HG02981 (cell line): ENCODE measurements at regions not wholly inside any gene's neighbourhood (a gene's known extent, or its start where the extent isn't known, plus 50 kb on each side); places are given as distances from the start of the nearest gene placed in this dataset.
"Not testable (repeated sequence)": the region's sequence is repeated elsewhere in the genome, so short reads cannot be mapped to it uniquely, and the experiment has no call there.

Experiments used
- ATAC-seq: cut with Tn5 transposase; IDR thresholded peaks from one replicate; pipeline ENCODE4 v1.9.1; 2021; ENCODE audit warnings: mild to moderate bottlenecking, moderate library complexity; ENCODE audit not compliant: unreplicated experiment

DNA sequence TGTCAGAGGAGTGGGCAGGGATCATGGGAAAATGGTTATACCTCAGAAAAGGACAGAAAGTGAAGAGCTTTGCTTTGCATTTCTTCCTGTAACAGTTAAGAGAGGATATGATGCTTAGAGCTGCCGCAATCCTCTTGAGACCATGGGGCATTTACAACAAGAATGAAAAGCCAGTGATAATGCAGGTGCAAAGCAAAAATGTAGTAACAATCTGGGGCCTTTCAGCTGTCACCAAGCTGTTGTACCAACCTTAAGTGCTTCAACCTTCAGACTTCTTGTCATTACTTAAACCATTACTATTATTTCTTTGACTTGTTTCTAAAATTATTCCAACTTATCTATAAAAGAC lies 1337.6 kb downstream of the RPIA start:
- ATAC-seq, result not testable (repeated sequence)

DNA sequence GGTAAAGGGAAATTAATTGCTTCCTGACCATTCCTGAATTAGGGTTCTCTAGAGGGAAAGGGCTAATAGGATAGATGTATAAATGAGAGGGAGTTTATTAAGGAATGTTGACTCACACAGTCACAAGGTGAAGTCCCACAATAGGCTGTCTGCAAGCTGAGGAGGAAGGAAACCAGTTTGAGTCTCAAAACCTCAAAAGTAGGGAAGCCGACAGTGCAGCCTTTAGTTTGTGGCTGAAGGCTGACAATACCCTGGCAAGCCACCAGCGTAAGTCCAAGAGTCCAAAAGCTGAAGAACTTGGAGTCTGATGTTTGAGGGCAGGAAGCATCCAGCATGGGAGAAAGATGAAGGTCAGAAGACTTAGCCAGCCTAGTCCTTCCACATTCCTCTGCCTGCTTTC lies 1340.8 kb downstream of the RPIA start:
- ATAC-seq, result not testable (repeated sequence)

DNA sequence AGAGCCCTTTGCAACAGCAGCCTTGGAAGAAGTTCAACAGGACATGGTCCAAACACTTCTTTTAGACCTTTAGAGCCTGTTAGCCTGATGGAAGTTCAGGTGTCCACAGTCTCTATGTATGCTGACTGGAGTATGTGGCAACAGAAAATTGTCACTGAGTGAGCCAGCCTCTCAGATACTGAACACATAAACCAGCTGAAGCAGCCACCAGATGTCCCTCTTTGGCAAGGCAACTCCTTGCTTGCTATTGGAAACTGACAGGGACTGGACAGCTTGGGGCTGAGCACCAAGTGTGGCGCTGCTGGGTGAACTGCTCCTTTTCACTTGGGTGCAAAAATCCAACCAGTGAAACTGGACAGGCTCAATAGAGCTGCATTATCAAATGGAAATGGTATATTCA lies 1344.9 kb downstream of the RPIA start:
- not testable (repeated sequence) for ATAC-seq

DNA sequence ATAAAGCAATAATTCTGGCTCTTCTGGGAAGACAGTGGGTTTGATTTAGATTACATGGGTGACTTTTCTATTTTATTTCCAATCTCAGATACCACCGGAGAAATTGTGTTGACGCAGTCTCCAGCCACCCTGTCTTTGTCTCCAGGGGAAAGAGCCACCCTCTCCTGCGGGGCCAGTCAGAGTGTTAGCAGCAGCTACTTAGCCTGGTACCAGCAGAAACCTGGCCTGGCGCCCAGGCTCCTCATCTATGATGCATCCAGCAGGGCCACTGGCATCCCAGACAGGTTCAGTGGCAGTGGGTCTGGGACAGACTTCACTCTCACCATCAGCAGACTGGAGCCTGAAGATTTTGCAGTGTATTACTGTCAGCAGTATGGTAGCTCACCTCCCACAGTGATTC lies 1347.6 kb downstream of the RPIA start:
- not testable (repeated sequence) for ATAC-seq

DNA sequence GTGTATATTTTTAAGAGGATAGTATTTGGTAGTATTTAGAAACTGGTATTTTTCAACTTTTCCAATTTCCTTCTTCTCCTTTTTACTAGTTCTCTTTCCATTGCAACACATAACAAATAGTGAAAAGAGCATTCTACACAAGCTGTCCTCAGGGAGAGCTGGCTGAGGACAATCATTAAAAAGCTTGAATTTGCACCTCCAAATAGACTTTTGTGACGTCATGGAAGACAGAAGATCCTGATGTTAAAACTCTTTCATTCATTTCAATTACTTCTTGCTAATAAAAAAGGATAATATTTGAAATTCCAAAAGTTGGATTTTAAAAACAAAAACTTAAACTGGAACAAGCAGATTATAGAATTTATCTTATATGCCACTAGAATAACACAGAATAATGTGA lies 1356.3 kb downstream of the RPIA start:
- ATAC-seq, result not testable (repeated sequence)

DNA sequence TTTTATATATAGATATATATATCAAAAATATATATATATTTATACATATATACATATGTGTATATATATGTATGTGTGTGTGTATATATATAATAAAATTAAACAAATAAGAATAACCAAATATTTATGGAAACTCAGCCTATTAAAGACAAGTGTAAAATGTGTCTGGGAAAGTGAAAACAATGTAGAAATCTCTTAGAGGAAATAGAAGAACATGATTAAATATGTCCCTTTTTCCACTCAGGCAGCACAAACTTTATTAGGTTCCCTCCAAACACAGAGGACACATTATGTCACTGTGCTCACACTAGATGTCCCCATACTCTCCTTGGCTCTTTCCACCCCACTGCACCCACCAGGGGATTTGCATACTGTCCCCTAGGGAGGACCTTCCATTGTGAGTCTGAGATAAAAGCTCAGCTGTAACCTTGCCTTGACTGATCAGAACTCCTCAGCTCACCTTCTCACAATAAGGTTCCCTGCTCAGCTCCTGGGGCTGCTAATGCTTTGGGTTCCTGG lies 1360.7 kb downstream of the RPIA start:
- ATAC-seq, result not testable (repeated sequence)

DNA sequence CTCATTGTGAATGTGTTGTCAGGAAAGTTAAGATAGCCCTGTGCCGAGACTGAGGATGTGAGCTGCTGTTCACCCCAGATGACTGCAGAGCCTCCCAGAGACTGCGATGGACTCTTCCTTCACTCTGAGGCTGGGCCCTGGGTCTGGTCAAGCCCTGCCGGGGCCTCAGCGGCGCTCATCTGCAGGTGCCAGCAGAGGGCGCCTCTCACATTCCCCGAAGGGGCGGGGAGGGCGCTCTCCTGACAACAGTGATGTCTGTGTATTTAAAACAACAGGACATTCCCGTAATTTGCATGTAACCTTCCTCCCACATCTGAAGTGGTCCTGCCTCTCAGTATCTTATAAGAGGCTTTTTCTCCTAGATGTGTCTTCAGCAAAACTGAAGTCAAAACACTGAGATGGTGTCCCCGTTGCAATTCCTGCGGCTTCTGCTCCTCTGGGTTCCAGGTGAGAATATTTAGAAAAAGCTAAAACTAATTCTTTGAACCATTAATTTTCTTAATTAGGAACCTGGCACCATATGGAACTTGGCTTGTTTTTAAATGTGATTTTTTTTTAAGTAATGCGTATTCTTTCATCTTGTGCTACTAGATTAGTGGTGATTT lies 1377.9 kb downstream of the RPIA start:
- peak; percentile 61 for ATAC-seq

DNA sequence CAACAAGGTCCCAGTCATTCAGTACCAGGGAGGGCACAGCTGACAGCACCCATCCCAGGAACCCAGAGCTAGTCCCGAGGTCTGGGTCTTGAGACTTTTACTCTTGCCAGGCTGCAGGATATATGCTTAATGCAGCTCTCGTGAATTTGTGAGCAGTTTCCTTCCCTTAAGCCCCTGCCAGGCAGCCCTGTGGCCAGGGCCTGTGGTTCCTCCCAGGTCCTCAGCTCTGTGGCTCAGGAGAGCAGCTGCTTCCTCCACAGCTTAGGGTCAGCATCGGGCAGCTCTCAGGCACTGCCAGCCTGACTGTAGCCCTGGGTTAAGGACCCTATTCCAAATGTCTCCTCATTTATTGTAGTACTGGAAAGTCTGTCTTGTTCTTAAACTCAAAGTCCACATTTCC lies 1384.8 kb downstream of the RPIA start:
- ATAC-seq, result no peak

DNA sequence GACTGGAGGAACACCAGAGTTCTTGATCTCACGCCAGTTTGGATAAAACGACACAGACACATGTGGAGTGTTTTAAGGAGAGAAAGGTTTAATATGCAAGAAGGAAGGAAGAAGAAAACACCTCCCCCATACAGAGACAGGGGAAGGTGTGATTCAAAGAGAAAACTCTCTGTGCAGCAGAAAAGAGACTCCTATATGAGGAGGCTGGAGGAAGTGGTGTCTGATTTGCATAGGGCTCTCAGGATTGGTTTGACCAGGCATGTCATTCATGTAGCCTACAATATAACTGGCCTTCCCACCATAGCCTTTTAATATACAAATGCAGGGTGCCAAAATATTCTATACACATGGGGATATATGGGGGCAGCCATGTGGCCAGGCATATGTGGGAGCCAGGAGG lies 1386.5 kb downstream of the RPIA start:
- ATAC-seq, result no peak

DNA sequence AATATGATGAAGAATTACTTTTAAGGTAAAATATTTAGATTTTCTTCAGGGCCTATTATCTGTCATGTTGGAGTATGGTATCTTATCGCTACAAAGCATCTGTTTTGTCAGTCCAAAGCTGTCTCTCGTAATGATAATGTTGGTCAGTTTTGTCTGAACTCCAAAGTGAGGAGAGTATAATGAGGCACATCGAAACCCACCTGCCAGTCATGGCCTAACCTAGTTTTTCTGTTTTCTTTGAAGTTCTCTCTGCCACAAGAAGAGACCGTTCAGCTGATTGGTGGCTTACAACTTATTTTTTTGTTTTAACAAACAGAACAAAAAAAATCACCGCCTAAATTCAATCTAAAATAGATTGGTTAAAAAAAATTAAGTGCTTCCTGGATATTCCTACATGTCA lies 1387.9 kb downstream of the RPIA start:
- ATAC-seq, result no peak

DNA sequence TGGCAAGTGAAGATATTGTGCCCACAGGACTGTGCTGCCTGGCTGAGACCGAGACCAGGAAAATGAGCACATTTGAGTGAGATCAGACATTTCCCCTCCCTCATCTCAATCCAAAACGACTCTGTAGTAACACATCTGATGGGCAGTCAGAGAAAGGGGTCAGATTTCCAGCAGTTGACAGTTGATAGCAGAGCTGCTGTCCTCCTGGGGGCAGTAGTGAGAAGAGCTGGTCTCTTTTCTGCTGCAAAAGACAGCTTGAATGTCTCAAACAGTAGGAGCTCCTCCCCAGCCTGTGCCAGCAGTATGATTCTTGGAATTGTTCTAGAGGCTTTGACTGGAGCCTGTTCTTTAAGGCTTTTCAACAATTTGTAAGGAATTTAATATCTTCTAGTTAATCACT lies 1396.3 kb downstream of the RPIA start:
- not testable (repeated sequence) for ATAC-seq

DNA sequence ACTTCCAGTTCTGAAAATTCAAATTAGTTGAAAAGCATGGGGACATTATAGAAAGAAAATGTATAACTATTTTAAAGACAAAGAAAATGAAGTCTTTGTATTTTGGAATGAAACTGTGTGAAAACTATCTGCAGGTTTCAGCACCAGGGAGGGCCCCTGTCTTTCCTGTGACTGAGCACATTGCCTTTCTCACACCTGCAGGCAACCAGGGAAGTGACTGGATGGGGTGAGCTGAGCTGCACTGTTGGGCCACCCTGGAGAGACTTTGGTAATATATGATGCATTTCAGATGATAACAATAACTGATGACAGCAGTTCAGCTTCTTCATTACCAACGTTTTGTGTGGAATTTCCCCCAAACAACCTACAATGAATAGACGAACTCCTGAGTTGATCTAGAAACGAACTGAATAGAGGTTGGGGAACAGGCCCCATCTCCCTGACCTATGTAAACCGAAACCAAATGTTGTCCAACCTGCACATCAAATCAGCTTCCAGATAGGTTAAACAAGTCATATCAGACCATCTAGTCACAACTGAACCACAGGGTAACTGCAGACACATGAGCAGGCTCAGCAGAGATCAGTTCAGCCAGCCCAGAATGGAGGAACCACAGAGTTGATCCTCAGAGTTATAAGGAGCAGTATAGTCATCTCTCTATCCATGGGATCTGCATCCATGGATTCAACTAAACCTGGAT lies 1402.2 kb downstream of the RPIA start:
- ATAC-seq, result not testable (repeated sequence)

DNA sequence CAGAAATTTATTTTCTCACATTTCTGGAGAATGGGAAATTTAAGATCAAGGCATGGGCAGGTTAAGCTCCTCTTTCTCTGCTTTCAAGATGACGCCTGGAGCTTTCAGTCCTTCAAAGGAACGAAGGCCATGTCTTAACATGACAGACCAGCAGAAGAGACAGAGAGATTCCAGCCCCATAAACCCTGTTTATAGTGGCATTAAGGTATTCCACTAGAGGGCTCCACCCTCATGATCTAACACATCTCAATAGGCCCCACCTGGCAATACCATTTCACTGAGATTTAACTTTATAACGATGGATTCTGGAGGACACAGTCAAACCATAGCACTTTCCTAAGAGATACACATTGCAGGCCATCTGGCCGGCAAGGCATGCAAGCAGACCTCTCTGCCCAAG lies 1406.1 kb downstream of the RPIA start:
- not testable (repeated sequence) for ATAC-seq

DNA sequence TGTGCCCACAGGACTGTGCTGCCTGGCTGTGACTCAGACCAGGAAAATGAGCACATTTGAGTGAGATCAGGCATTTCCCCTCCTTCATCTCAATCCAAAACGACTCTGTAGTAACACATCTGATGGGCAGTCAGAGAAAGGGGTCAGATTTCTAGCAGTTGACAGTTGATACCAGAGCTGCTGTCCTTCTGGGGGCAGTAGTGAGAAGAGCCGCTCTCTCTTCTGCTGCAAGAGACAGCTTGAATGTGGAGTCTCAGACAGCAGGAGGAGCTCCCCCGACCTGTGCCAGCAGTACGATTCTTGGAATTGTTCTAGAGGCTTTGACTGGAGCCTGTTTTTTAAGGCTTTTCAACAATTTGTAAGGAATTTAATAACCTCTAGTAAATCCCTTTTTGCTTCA lies 1413.7 kb downstream of the RPIA start:
- not testable (repeated sequence) for ATAC-seq

DNA sequence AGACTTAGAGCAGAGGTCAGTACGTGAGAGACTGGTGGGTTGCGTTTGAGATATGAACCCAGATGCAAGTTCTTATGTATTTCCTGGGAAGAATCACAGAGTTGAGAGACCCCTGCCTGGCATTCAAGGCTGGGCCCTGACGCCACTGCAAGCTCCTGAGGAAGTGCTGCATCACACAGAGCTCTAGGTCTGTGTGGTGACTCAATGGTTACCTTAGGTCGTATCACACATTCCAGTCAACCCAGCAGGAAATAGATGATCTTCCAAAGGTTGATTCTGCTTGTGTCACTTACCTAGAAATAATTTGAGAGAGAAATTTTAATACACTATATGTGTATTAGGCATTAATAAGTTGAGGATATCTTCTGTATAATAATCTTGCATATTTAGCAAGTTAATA lies 1431.9 kb downstream of the RPIA start:
- ATAC-seq, result not testable (repeated sequence)

DNA sequence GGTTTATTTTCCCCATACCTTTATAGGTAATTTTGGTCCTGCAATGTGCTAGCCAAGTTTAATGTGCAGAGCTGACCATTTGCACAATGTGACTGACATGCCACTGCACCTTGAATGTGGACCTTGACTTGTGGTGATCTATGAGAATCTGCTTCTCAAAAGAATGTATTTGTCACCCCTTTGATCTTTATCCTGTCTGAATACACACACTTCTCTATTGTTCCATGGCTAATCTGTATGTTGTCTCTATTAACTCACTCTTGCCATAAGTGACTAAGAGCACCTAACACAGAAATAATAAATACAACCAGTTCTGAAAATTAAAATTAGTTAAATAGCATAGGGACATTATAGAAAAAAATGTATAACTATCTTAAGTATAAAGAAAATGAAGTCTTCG lies 1447.6 kb downstream of the RPIA start:
- ATAC-seq, result not testable (repeated sequence)

DNA sequence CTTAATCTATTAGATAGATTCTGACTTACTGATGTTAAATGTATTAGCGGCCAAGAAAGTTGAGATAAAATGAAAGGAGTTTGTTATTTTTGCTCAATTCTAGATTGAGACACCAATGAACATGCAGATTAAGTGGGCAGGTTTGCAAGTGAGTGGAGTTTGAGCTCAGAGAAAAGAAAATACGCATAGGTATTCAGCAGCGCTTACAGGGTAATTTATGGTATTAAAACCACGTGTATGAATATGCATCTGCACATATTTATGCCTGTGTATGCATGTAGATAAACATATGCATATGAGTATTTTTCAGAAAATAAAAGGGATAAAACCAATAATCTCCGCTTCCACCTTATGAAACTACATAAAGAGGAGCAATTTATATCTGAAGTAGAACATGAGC lies 1450.1 kb downstream of the RPIA start:
- ATAC-seq, result not testable (repeated sequence)

DNA sequence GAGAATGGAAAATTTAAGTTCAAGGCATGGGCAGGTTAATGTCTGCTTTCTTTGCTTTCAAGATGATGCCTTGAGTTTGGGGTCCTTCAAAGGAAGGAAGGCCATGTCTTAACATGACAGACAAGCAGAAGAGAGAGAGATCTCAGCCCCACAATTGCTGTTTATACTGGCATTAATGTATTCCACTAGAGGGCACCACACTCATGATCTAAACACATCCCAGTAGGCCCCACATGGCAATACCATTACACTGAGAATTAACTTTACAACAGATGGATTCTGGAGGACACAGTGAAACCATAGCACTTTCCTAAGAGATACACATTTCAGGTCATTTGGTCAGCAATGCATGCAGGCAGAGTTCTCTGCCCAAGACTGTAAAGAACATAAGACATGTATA lies 1460.3 kb downstream of the RPIA start:
- ATAC-seq, result not testable (repeated sequence)

DNA sequence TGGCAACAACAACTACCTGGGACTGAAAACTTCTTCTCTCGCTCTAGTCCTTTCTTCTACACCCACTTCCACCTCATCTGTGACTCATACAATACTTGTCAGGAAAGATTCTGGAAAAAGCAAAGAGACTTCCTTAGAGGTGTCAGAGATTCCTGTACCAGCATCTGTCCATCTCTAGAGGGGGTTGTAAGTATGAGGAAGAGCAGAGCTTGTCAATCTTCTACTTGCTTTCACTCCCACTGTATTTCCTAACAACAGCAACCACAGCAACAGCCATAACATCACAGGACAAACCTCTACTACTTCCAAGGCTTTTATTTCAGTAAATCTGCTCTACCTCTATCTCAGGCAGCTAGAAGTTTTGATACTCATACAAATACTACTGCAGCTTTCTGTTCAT lies 1479.5 kb downstream of the RPIA start:
- not testable (repeated sequence) for ATAC-seq

DNA sequence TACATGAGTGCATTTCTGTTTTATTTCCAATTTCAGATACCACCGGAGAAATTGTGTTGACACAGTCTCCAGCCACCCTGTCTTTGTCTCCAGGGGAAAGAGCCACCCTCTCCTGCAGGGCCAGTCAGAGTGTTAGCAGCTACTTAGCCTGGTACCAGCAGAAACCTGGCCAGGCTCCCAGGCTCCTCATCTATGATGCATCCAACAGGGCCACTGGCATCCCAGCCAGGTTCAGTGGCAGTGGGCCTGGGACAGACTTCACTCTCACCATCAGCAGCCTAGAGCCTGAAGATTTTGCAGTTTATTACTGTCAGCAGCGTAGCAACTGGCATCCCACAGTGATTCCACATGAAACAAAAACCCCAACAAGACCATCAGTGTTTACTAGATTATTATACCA lies 1481.6 kb downstream of the RPIA start:
- not testable (repeated sequence) for ATAC-seq

DNA sequence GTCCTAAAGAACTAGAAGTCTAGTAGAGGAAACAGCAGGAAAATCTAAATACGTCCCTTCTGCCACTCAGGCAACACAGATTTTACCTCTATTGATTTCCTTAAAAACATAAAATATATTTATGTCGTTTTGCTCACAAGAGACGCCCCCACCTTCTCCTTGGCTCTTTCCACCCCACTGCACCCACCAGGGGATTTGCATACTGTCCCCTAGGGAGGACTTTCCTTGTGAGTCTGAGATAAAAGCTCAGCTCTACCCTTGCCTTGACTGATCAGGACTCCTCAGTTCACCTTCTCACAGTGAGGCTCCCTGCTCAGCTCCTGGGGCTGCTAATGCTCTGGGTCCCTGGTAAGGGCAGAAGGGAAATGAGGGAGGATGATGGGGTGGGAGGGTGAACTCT lies 1488.1 kb downstream of the RPIA start:
- not testable (repeated sequence) for ATAC-seq

DNA sequence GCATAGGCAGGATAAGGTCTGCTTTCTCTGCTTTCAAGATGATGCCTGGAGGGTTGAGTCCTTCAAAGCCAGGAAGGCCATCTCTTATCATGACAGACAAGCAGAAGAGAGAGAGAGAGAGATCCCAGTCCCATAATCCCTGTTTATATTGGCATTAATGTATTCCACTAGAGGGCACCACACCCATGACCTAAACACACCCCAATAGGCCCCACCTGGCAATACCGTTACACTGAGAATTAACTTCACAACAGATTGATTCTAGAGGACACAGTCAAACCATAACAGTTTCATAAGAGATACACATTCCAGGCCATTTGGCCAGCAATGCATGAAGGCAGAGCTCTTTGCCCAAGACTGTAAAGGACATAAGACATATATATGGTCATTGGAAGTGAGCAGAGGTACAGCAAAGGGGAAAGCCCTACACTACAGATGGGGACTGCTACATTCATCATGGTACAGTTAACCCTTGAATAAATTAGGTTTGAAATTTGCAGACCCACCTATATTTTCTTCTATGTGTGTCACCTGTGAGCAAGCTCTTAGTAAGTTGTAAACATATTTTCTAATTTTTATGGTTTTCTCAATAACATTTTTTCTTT lies 1516.1 kb downstream of the RPIA start:
- no peak for ATAC-seq
